BE2C (cell line): ENCODE measurements at regions not wholly inside any gene's neighbourhood (a gene's known extent, or its start where the extent isn't known, plus 50 kb on each side); places are given as distances from the start of the nearest gene placed in this dataset.

Source experiments
- DNase-seq: peaks from one replicate; pipeline ENCODE4 v3.0.0-alpha.2; 2020
- H3K27me3 ChIP-seq: fragments of 250-450 bp; sonication (Bioruptor Pico); 2 replicates; pipeline ENCODE4 v1.5.1; 2020; ENCODE audit warnings: mild to moderate bottlenecking
- H3K36me3 ChIP-seq: fragments of 250-450 bp; sonication (Bioruptor Pico); 2 replicates; pipeline ENCODE4 v1.5.1; 2020; ENCODE audit warnings: mild to moderate bottlenecking
- H3K4me1 ChIP-seq: fragments of 250-450 bp; sonication (Bioruptor Pico); 2 replicates; pipeline ENCODE4 v1.5.1; 2020
- H3K4me3 ChIP-seq: 2 replicates; pipeline ENCODE4 v1.5.1; 2011; ENCODE audit warnings: low read depth, low read length
- H3K9me3 ChIP-seq: fragments of 250-450 bp; sonication (Bioruptor Pico); 2 replicates; pipeline ENCODE4 v1.5.1; 2020
- TF ChIP-seq, protein P1 (sequence below): IDR thresholded peaks from 2 replicates; pipeline ENCODE4 v1.5.1; 2012; ENCODE audit warnings: mild to moderate bottlenecking, low read depth, low read length

DNA sequence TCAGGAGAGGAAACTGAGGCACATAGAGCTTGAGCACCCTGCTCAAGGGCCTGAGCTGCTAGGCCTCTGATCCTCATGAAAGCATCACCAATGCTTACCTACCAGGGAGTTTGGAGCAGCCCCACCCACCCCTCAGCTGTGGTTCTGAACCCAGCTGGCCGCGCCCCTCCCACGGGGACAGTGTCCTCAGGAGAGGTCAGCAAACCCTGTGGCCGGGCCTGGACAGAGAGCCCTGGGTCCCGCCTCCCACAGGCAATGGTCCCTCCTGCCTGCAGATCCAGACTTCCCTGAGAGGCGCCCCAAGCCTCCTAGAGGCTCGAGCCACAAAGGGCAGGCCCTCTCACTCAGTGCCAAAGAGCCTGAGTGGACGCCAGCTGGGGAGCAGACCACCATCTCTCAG, 184.9 kb downstream of the BRD1 start:
- Histone ChIP-seq H3K36me3 (no peaks in the 10 kb centered on the region), H3K4me3 (no peak overlapping the region), H3K27me3 (no peaks in the 10 kb centered on the region), H3K4me1 (no peaks in the 10 kb centered on the region), H3K9me3 (no peaks in the 10 kb centered on the region)
- no peak for DNase-seq
- TF ChIP-seq, protein P1, sequence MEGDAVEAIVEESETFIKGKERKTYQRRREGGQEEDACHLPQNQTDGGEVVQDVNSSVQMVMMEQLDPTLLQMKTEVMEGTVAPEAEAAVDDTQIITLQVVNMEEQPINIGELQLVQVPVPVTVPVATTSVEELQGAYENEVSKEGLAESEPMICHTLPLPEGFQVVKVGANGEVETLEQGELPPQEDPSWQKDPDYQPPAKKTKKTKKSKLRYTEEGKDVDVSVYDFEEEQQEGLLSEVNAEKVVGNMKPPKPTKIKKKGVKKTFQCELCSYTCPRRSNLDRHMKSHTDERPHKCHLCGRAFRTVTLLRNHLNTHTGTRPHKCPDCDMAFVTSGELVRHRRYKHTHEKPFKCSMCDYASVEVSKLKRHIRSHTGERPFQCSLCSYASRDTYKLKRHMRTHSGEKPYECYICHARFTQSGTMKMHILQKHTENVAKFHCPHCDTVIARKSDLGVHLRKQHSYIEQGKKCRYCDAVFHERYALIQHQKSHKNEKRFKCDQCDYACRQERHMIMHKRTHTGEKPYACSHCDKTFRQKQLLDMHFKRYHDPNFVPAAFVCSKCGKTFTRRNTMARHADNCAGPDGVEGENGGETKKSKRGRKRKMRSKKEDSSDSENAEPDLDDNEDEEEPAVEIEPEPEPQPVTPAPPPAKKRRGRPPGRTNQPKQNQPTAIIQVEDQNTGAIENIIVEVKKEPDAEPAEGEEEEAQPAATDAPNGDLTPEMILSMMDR = no peak

DNA sequence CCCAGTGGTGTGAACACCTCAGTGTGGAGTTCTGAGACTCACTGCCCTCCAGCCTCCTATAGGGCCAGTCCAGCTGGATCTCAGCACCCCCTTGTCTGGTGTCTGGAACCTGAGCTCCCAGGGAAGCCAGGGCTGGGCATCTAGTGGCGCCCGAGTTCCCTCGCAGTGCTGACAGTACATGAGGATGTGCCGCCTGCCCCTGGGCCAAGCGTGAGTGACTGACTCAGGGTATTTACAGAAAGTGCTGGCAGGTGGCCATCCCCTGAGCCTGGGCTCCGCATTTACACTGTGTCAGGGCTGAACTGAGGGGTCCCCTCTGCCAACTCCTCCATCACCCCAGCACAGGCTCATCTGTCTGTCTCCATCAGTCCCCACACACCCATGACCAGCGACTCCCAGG, 185.3 kb downstream of the BRD1 start:
- H3K36me3 ChIP-seq = no peaks in the 10 kb centered on the region
- TF ChIP-seq, protein P1 = no peak
- no peak for DNase-seq
- H3K4me3 ChIP-seq = no peak overlapping the region
- no peaks in the 10 kb centered on the region for H3K27me3 ChIP-seq
- no peaks in the 10 kb centered on the region for H3K4me1 ChIP-seq
- no peaks in the 10 kb centered on the region for H3K9me3 ChIP-seq

DNA sequence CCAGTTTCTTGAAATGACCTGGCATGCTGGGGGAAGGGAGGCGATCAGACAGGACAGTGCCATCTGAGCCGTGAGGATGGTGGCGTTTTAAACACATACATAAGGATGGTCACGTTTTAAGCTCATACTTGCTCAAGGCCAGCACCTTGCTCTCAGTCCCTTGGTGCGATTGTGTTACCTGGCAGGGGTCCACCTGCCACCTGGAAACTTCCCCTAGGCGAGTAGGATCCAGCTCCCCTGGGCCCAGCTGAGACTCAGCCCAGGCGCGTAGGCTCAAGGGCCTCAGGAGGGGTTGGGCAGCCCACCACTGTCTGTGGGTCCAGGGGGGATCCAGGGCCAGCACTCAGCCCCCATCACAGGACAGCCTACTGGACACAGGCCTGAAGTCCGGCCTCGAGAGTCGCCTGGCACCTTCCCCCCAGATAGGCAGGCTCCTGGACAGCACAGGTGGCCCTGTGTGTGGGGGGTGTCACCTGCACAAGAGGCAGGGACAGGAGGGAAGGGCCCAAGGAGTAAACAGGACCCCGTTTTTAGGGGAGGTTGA, 185.8 kb downstream of the BRD1 start:
- no peaks in the 10 kb centered on the region for H3K4me1 ChIP-seq
- no peaks in the 10 kb centered on the region for H3K9me3 ChIP-seq
- H3K4me3 ChIP-seq = no peak overlapping the region
- no peak for DNase-seq
- no peaks in the 10 kb centered on the region for H3K27me3 ChIP-seq
- H3K36me3 ChIP-seq = no peaks in the 10 kb centered on the region
- TF ChIP-seq, protein P1 = no peak

DNA sequence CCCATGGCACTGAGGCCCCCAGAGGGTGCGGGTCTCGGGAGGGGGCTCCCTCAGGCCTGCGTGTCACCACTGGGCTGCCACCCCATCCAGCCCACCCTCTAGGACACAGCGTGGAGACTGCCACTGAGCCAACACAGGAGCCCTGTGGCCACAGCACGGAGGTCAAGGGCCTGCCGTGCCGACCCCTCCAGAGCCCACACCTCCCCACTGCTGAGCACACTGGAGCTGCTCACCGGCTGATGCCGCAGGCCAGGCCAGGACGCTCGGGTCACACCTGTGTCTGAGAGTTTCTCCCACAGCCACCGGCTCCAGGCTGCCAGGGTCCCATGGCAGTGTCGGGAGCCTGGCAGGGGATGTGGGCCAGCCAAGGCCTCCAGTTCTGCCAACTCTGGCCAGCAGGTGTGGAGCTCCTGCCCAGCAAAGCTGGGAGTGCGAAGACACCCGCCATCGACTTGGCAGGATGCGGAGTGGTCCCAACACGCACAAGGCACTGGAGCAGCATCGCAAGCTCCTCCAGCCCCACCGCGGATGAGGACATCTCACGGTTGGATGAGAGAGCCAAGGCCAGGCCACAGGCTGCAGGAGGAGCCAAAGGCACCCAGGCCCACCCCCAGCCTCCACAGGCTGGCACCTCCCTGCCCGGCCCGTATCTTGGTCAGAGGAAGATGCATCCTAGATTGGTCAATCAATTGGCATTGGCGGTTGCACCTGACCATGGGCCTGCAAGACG, 187.1 kb downstream of the BRD1 start:
- Histone ChIP-seq H3K36me3 (no peaks in the 10 kb centered on the region), H3K4me3 (no peak overlapping the region), H3K27me3 (no peaks in the 10 kb centered on the region), H3K4me1 (no peaks in the 10 kb centered on the region), H3K9me3 (no peaks in the 10 kb centered on the region)
- TF ChIP-seq, protein P1 = no peak
- DNase-seq = no peak

DNA sequence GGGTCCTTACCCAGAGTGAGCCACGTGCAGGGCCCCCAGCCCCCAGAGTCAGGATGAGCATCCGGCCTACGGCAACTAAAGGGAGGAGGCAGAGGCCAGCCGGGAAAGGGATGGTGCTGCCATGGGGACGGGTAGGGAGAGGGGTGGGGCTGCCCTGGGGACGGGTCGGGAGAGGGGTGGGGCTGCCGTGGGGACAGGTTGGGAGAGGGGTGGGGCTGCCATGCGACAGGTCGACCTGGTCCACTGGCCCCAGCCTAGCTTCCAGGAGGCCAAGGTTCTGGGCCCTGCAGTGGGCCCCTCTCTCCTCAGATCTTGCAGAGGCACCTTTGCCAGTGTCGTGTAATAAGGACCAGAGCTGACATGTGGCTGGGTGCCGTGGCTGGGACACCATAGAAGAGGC, 187.7 kb downstream of the BRD1 start:
- H3K4me3 ChIP-seq = no peak overlapping the region
- no peaks in the 10 kb centered on the region for H3K4me1 ChIP-seq
- DNase-seq = no peak
- H3K36me3 ChIP-seq = no peaks in the 10 kb centered on the region
- TF ChIP-seq, protein P1 = no peak
- no peaks in the 10 kb centered on the region for H3K27me3 ChIP-seq
- no peaks in the 10 kb centered on the region for H3K9me3 ChIP-seq

DNA sequence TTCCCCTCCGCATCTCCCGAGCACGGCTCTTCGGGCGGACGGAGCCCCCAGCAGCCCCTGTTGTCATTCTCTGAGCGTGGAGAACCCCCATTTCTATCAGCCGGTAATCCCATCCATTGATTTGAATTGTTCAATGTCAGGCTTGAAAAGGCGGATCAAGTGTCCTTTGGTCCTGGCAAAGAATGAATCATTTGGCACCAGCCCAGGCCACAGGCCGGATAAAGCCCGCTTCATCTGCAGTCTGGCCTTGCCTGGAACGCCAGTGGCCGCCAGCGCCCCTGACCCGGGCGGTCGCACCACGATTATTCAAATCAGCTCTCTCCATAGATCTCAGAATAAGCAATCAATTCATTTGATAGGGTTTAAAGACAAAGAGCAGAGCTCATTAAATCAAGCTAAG, 188.9 kb downstream of the BRD1 start:
- no peak for DNase-seq
- Histone ChIP-seq H3K4me1 (no peaks in the 10 kb centered on the region), H3K27me3 (no peaks in the 10 kb centered on the region), H3K9me3 (no peaks in the 10 kb centered on the region), H3K4me3 (no peak overlapping the region), H3K36me3 (no peaks in the 10 kb centered on the region)
- TF ChIP-seq, protein P1 = no peak
